K562 (cell line): ENCODE measurements at regions not wholly inside any gene's neighbourhood (a gene's known extent, or its start where the extent isn't known, plus 50 kb on each side); places are given as distances from the start of the nearest gene placed in this dataset.
A peak's percentile ranks its signal among the peaks of the same experiment; 100 is the strongest.

ENCODE experiments used
- CLOCK ChIP-seq: fragments of 250-450 bp; sonication (Bioruptor Pico); IDR thresholded peaks from 2 replicates; pipeline ENCODE4 v1.4.0; 2020; ENCODE audit warnings: mild to moderate bottlenecking, moderate library complexity, borderline replicate concordance
- EHMT2 ChIP-seq: fragments of 450-650 bp; IDR thresholded peaks from 2 replicates; pipeline ENCODE4 v1.6.1; 2018; ENCODE audit warnings: antibody characterized with exemption
- FOXA1 ChIP-seq: fragments of 450-650 bp; IDR thresholded peaks from 2 replicates; pipeline ENCODE4 v1.6.1; 2016; ENCODE audit warnings: mild to moderate bottlenecking, borderline replicate concordance
- GTF2A2 ChIP-seq: IDR thresholded peaks from 2 replicates; pipeline ENCODE4 v1.6.1; 2016; ENCODE audit warnings: mild to moderate bottlenecking, missing genetic modification characterization, missing compliant biosample characterization
- LEF1 ChIP-seq: fragments of 450-650 bp; IDR thresholded peaks from 2 replicates; pipeline ENCODE4 v1.6.1; 2016; ENCODE audit warnings: mild to moderate bottlenecking
- MCM2 ChIP-seq: fragments of 450-650 bp; IDR thresholded peaks from 2 replicates; pipeline ENCODE4 v1.6.1; 2017; ENCODE audit warnings: low read depth, mild to moderate bottlenecking
- MCM3 ChIP-seq: fragments of 450-650 bp; IDR thresholded peaks from 2 replicates; pipeline ENCODE4 v1.6.1; 2016
- MITF ChIP-seq: IDR thresholded peaks from 2 replicates; pipeline ENCODE4 v1.6.1; 2014; ENCODE audit warnings: antibody characterized with exemption
- MNT ChIP-seq, 2 experiments: fragments of 450-650 bp; conservative IDR thresholded peaks; 2 replicates each; pipeline ENCODE4 v1.6.1; 2017; ENCODE audit warnings: mild to moderate bottlenecking in 2 of 2, moderate library complexity in 2 of 2
- MTA2 ChIP-seq: fragments of 450-650 bp; IDR thresholded peaks from 2 replicates; pipeline ENCODE4 v1.6.1; 2016; ENCODE audit warnings: low read depth
- NFATC3 ChIP-seq: fragments of 450-650 bp; IDR thresholded peaks from 2 replicates; pipeline ENCODE4 v1.6.1; 2017; ENCODE audit warnings: mild to moderate bottlenecking
- NR4A1 ChIP-seq, 2 experiments: fragments of 250-450 bp in 1 of 2; fragments of 450-650 bp in 1 of 2; sonication (Bioruptor Pico) in 1 of 2; IDR thresholded peaks; 2 replicates each; pipeline versions ENCODE4 v1.4.0 to v1.6.1; 2016 to 2020; ENCODE audit warnings: mild to moderate bottlenecking in 2 of 2, missing compliant biosample characterization in 1 of 2, missing genetic modification characterization in 1 of 2, moderate library complexity in 1 of 2
- POLR2B ChIP-seq: fragments of 450-650 bp; IDR thresholded peaks from 2 replicates; pipeline ENCODE4 v1.6.1; 2018; ENCODE audit warnings: low read depth; ENCODE audit not compliant: partially characterized antibody
- PTBP1 ChIP-seq: fragments of 200-400 bp; formaldehyde crosslinking; IDR thresholded peaks from 2 replicates; pipeline ENCODE4 v1.6.1; 2017; ENCODE audit warnings: low read depth, low read length
- RBBP5 ChIP-seq: fragments of 200-600 bp; sonication (generic); IDR thresholded peaks from 2 replicates; pipeline ENCODE4 v1.6.1; 2012; ENCODE audit warnings: borderline replicate concordance, mild to moderate bottlenecking, low read length, control low read depth, inconsistent platforms; ENCODE audit not compliant: insufficient read depth, poor library complexity, severe bottlenecking
- RBM17 ChIP-seq: fragments of 200-400 bp; formaldehyde crosslinking; IDR thresholded peaks from 2 replicates; pipeline ENCODE4 v1.6.1; 2017; ENCODE audit warnings: low read depth, mild to moderate bottlenecking, low read length, borderline replicate concordance
- SMARCC2 ChIP-seq: fragments of 450-650 bp; IDR thresholded peaks from 2 replicates; pipeline ENCODE4 v1.6.1; 2017; ENCODE audit warnings: antibody characterized with exemption, moderate library complexity, mild to moderate bottlenecking, low read depth
- TCF15 ChIP-seq: fragments of 250-450 bp; sonication (Bioruptor Pico); IDR thresholded peaks from 2 replicates; pipeline ENCODE4 v1.8.0; 2022; ENCODE audit warnings: moderate library complexity, mild to moderate bottlenecking, inconsistent platforms
- ZBED1 ChIP-seq: IDR thresholded peaks from 2 replicates; pipeline ENCODE4 v1.6.1; 2014
- ZBTB17 ChIP-seq: fragments of 450-650 bp; formaldehyde crosslinking; IDR thresholded peaks from 2 replicates; pipeline ENCODE4 v1.4.0; 2020; ENCODE audit warnings: mild to moderate bottlenecking
- ZNF121 ChIP-seq: sonication (generic); formaldehyde crosslinking; conservative IDR thresholded peaks from 2 replicates; pipeline ENCODE4 v1.8.0; 2022; ENCODE audit warnings: missing genetic modification reagents
- ZNF699 ChIP-seq: fragments of 250-450 bp; sonication (Bioruptor Pico); IDR thresholded peaks from 2 replicates; pipeline ENCODE4 v1.8.0; 2021; ENCODE audit warnings: mild to moderate bottlenecking, moderate library complexity; ENCODE audit not compliant: insufficient replicate concordance
- ZZZ3 ChIP-seq: fragments of 450-650 bp; IDR thresholded peaks from 2 replicates; pipeline ENCODE4 v1.6.1; 2016; ENCODE audit warnings: antibody characterized with exemption, mild to moderate bottlenecking, moderate library complexity

GRCh38 chr5:91291628-91292569 lies 91.2 kb downstream of the ARRDC3 start (continued):
- TF ChIP-seq CLOCK (CRISPR knock-in tag) (0 out of 2 replicates have a peak, but pooled peaks have one; percentile 65), LEF1 (no peak), ZBTB17 (CRISPR knock-in tag) (peak; percentile 92), RBM17 (no peak), POLR2B (no peak), GTF2A2 (tag) (peak; percentile 93), MCM2 (no peak), MITF (no peak), ZZZ3 (no peak), ZNF699 (no peak), PTBP1 (no peak), MTA2 (no peak), ZNF121 (CRISPR knock-in tag) (no peak), ZBED1 (no peak), RBBP5 (no peak), NR4A1 (CRISPR knock-in tag; IDR thresholded peaks at IDR 0.05) (peak; percentile 97), NR4A1 (tag; IDR thresholded peaks at IDR 0.05) (peak; percentile 99), EHMT2 (no peak), FOXA1 (no peak), MCM3 (no peak), TCF15 (CRISPR knock-in tag) (peak; percentile 72; the same call in 1 of the 2 replicates), NFATC3 (no peak), MNT (conservative IDR thresholded peaks at IDR 0.05) (no peak), SMARCC2 (no peak)
